AG09319 (cell line): ENCODE measurements at regions not wholly inside any gene's neighbourhood (a gene's known extent, or its start where the extent isn't known, plus 50 kb on each side); places are given as distances from the start of the nearest gene placed in this dataset.

Source experiments
- DNase-seq: peaks from one replicate; pipeline ENCODE4 v3.0.0-alpha.2; 2010; ENCODE audit warnings: low read depth; ENCODE audit errors: extremely low read depth
- CTCF ChIP-seq: IDR thresholded peaks from 2 replicates; pipeline ENCODE4 v1.5.1; 2011; ENCODE audit warnings: low read depth, mild to moderate bottlenecking, inconsistent platforms, low read length, moderate library complexity

GRCh38 chr18:55912071-55912470 is 324.1 kb upstream of the TCF4 start:
- DNase-seq, result no peak
- TF ChIP-seq CTCF, result no peak

GRCh38 chr18:55910296-55910695 is 322.3 kb upstream of the TCF4 start:
- no peak for DNase-seq
- no peak for TF ChIP-seq CTCF

- DNase-seq, result no peak
- no peak for TF ChIP-seq CTCF
These were observed 320.9 kb upstream of the TCF4 start for GRCh38 chr18:55908901-55909366.

GRCh38 chr18:55907453-55908175 is 319.6 kb upstream of the TCF4 start:
- DNase-seq, result no peak
- TF ChIP-seq CTCF, result no peak

GRCh38 chr18:55906536-55906935 is 318.5 kb upstream of the TCF4 start:
- DNase-seq, result no peak
- TF ChIP-seq CTCF, result no peak

- TF ChIP-seq CTCF, result no peak
These were observed 315.9 kb upstream of the TCF4 start for GRCh38 chr18:55903911-55904310.

GRCh38 chr18:55900380-55900779 is 312.4 kb upstream of the TCF4 start:
- DNase-seq, result no peak
- TF ChIP-seq CTCF, result no peak

More at GRCh38 chr18:55903911-55904310, 315.9 kb upstream of the TCF4 start:
- DNase-seq, result no peak
